MM.1S (cell line): ENCODE measurements at regions not wholly inside any gene's neighbourhood (a gene's known extent, or its start where the extent isn't known, plus 50 kb on each side); places are given as distances from the start of the nearest gene placed in this dataset.

Source experiments
- DNase-seq: peaks from one replicate; pipeline ENCODE4 v3.0.0-alpha.2; 2015
- H2AFZ ChIP-seq: fragments of 300-600 bp; sonication (generic); 2 replicates; pipeline ENCODE4 v1.6.0; 2016; ENCODE audit warnings: antibody characterized with exemption, low read length
- H3F3A ChIP-seq: fragments of 300-600 bp; sonication (generic); 2 replicates; pipeline ENCODE4 v1.6.1; 2016; ENCODE audit warnings: mild to moderate bottlenecking, antibody characterized with exemption, low read length, moderate library complexity, mixed read lengths; ENCODE audit not compliant: insufficient read depth
- H3K27ac ChIP-seq: fragments of 300-600 bp; sonication (generic); 2 replicates; pipeline ENCODE4 v1.5.1; 2016; ENCODE audit warnings: mild to moderate bottlenecking, low read length
- H3K27me3 ChIP-seq: fragments of 300-600 bp; sonication (generic); replicated peaks from 2 replicates; pipeline ENCODE4 v1.6.0; 2016; ENCODE audit warnings: low read length; ENCODE audit not compliant: insufficient read depth
- H3K36me3 ChIP-seq: fragments of 300-600 bp; sonication (generic); replicated peaks from 2 replicates; pipeline ENCODE4 v1.6.1; 2016; ENCODE audit warnings: mild to moderate bottlenecking, low read length, mixed read lengths; ENCODE audit not compliant: insufficient read depth
- H3K4me1 ChIP-seq: fragments of 300-600 bp; sonication (generic); 2 replicates; pipeline ENCODE4 v1.6.1; 2016; ENCODE audit warnings: low read length, mixed read lengths
- H3K4me2 ChIP-seq: fragments of 300-600 bp; sonication (generic); 2 replicates; pipeline ENCODE4 v1.6.0; 2016; ENCODE audit warnings: low read depth, low read length
- H3K4me3 ChIP-seq: fragments of 300-600 bp; sonication (generic); 2 replicates; pipeline ENCODE4 v1.5.1; 2016; ENCODE audit warnings: low read length, mixed read lengths
- H3K79me2 ChIP-seq: fragments of 300-600 bp; sonication (generic); 2 replicates; pipeline ENCODE4 v1.6.1; 2016; ENCODE audit warnings: mixed run types, low read length, mixed read lengths
- H3K9ac ChIP-seq: fragments of 300-600 bp; sonication (generic); 2 replicates; pipeline ENCODE4 v1.6.1; 2016; ENCODE audit warnings: low read length, mixed read lengths
- H3K9me2 ChIP-seq: fragments of 300-600 bp; sonication (generic); replicated peaks from 2 replicates; pipeline ENCODE4 v1.6.1; 2016; ENCODE audit warnings: mild to moderate bottlenecking, low read length, mixed read lengths; ENCODE audit not compliant: insufficient read depth
- H3K9me3 ChIP-seq: fragments of 300-600 bp; sonication (generic); replicated peaks from 2 replicates; pipeline ENCODE4 v1.6.1; 2016; ENCODE audit warnings: mild to moderate bottlenecking, low read length, mixed read lengths; ENCODE audit not compliant: insufficient read depth
- H4K20me1 ChIP-seq: fragments of 300-600 bp; sonication (generic); 2 replicates; pipeline ENCODE4 v1.6.1; 2016; ENCODE audit warnings: mild to moderate bottlenecking, low read length, moderate library complexity, mixed read lengths; ENCODE audit not compliant: insufficient read depth
- EZH2phosphoT487 ChIP-seq: fragments of 300-600 bp; sonication (generic); IDR thresholded peaks from 2 replicates; pipeline ENCODE4 v1.6.1; 2018; ENCODE audit warnings: antibody characterized with exemption, low read length

DNA sequence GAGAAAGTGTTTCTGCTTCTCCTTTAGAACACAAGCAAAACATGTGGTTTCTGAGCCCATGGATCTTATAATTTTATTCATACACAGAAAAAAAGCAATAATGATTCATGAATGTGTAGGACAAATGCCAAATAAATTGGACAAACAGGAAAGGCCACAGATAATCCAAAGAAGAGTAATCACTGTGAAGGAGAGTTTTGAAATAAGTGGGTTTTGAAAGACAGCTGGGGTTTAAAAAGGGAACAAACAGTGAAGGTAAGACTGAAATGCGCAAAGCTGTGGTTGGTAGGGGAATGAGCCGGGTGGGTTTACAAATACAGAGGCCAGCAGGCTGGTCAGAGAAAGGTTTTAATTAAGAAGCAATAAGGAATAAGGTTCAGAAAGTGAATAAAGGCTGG lies 50.0 kb upstream of the MBOAT2 start:
- Histone ChIP-seq H3K4me2 (no peak overlapping the region), H2AFZ (no peak overlapping the region), H3K27me3 (no peaks in the 10 kb centered on the region), H3K27ac (no peak overlapping the region), H3K4me3 (no peak overlapping the region), H3K9me2 (no peaks in the 10 kb centered on the region), H3K9ac (no peak overlapping the region), H3K79me2 (no peaks in the 10 kb centered on the region), H3K9me3 (no peaks in the 10 kb centered on the region), H3F3A (no peaks in the 10 kb centered on the region), H3K36me3 (no peaks in the 10 kb centered on the region), H3K4me1 (no peaks in the 10 kb centered on the region), H4K20me1 (no peaks in the 10 kb centered on the region)
- DNase-seq = no peak
- TF ChIP-seq EZH2phosphoT487 = no peak
